K562 (cell line): ENCODE measurements at regions not wholly inside any gene's neighbourhood (a gene's known extent, or its start where the extent isn't known, plus 50 kb on each side); places are given as distances from the start of the nearest gene placed in this dataset.

ENCODE experiments used
- ATAC-seq: fragments of 200-7000 bp; cut with Tn5 transposase; 3 replicates; pipeline ENCODE4 v1.9.1; 2020; ENCODE audit warnings: moderate library complexity
- BruUV-seq: library from RNA; stranded (reverse); fragments of 400-500 nt; replicated peaks from 2 replicates; lab custom pipeline; 2021; lab: Mats Ljungman, UMichigan
- CTCF ChIA-PET: fragments of 300-600 bp; formaldehyde crosslinking; extraction: SDS; loops from one replicate; lab custom pipeline; 2021; ENCODE audit warnings: low intra/inter-chr PET ratio; lab: Yijun Ruan, JAX
- POLR2A ChIA-PET: fragments of 300-600, 350-650 bp; sonication (Branson Sonifier 250); formaldehyde crosslinking; extraction: SDS; loops from one replicate; lab custom pipeline; 2021; ENCODE audit warnings: antibody characterized with exemption, inconsistent platforms; lab: Yijun Ruan, JAX
- DNase-seq, 4 experiments: peaks; one replicate each; pipeline versions ENCODE4 v3.0.0 to v3.0.0-alpha.2; 2011 to 2018; ENCODE audit warnings: low spot score in 3 of 4, mixed read lengths in 3 of 4; ENCODE audit errors: extremely low read depth in 1 of 4
- FAIRE-seq: peaks from 2 replicates; lab custom pipeline; 2011; peaks lifted over from hg19 to GRCh38; lab: Jason Lieb, UNC
- H2AFZ ChIP-seq: 2 replicates; pipeline ENCODE4 v1.6.0; 2011; ENCODE audit warnings: low read depth, low read length, control low read depth, inconsistent platforms
- H3K27ac ChIP-seq: fragments of 200-600 bp; 3 replicates; pipeline ENCODE4 v1.8.0; 2011; ENCODE audit warnings: low read depth, mild to moderate bottlenecking, control low read depth, inconsistent platforms, low read length, moderate library complexity, mixed read lengths; ENCODE audit errors: extremely low read depth
- H3K27me3 ChIP-seq, 2 experiments: fragments of 300-600 bp in 1 of 2; 2 replicates in 1 of 2; 3 replicates in 1 of 2; pipeline versions ENCODE4 v1.6.0 to v1.8.0; 2011; ENCODE audit warnings: inconsistent platforms in 2 of 2, low read length in 2 of 2, mild to moderate bottlenecking in 1 of 2, mixed read lengths in 1 of 2, moderate library complexity in 1 of 2; ENCODE audit not compliant: control insufficient read depth in 2 of 2, insufficient read depth in 2 of 2
- H3K36me3 ChIP-seq: fragments of 300-600 bp; 3 replicates; pipeline ENCODE4 v1.8.0; 2011; ENCODE audit warnings: mild to moderate bottlenecking, low read length, inconsistent platforms; ENCODE audit not compliant: control insufficient read depth, insufficient read depth
- H3K4me1 ChIP-seq, 2 experiments: fragments of 200-600 bp in 1 of 2; replicated peaks in 1 of 2; 2 replicates in 1 of 2; 3 replicates in 1 of 2; pipeline versions ENCODE4 v1.5.1 to v1.8.0; 2011; ENCODE audit warnings: inconsistent platforms in 2 of 2, low read length in 2 of 2, mild to moderate bottlenecking in 1 of 2, mixed read lengths in 1 of 2, moderate library complexity in 1 of 2; ENCODE audit not compliant: control insufficient read depth in 2 of 2, insufficient read depth in 2 of 2
- H3K4me2 ChIP-seq: 2 replicates; pipeline ENCODE4 v1.6.1; 2011; ENCODE audit warnings: low read length, control low read depth, inconsistent platforms, mixed read lengths; ENCODE audit not compliant: insufficient read depth
- H3K4me3 ChIP-seq: fragments of 200-600 bp; sonication (generic), shearing (Covaris generic); 2 replicates; pipeline ENCODE4 v1.5.1; 2016; ENCODE audit warnings: control low read depth, inconsistent platforms
- H3K79me2 ChIP-seq: fragments of 200-600 bp; 3 replicates; pipeline ENCODE4 v1.8.0; 2011; ENCODE audit warnings: low read length, inconsistent platforms; ENCODE audit not compliant: control insufficient read depth, insufficient read depth
- H3K9ac ChIP-seq, 2 experiments: 2 replicates each; pipeline versions ENCODE4 v1.6.0 to v1.6.1; 2011; ENCODE audit warnings: low read depth in 2 of 2, low read length in 2 of 2, control low read depth in 1 of 2, inconsistent platforms in 1 of 2, mild to moderate bottlenecking in 1 of 2, mixed read lengths in 1 of 2; ENCODE audit not compliant: insufficient read depth in 1 of 2
- H3K9me1 ChIP-seq: one replicate; pipeline ENCODE4 v1.6.0; 2011; ENCODE audit warnings: inconsistent platforms, mild to moderate bottlenecking, low read length, moderate library complexity; ENCODE audit not compliant: control insufficient read depth, insufficient read depth
- H3K9me3 ChIP-seq: replicated peaks from 2 replicates; pipeline ENCODE4 v1.5.1; 2011; ENCODE audit warnings: low read depth, low read length, inconsistent platforms; ENCODE audit not compliant: control insufficient read depth, insufficient read depth
- H4K20me1 ChIP-seq: replicated peaks from 2 replicates; pipeline ENCODE4 v1.6.1; 2011; ENCODE audit warnings: low read length, inconsistent platforms, mixed read lengths; ENCODE audit not compliant: control insufficient read depth, insufficient read depth
- LEF1 ChIP-seq: fragments of 450-650 bp; IDR thresholded peaks from 2 replicates; pipeline ENCODE4 v1.6.1; 2016; ENCODE audit warnings: mild to moderate bottlenecking
- PRMT5 ChIP-seq: sonication (generic); formaldehyde crosslinking; IDR thresholded peaks from 2 replicates; pipeline ENCODE4 v1.5.0; 2020; ENCODE audit warnings: missing genetic modification reagents
- ZNF436 ChIP-seq: fragments of 250-450, 450-650 bp; sonication (Bioruptor Pico); formaldehyde crosslinking; IDR thresholded peaks from 2 replicates; pipeline ENCODE4 v1.7.0; 2020; ENCODE audit warnings: mild to moderate bottlenecking
- WGBS: fragments of 100-300 bp; shearing (Covaris generic); methylation state at CpG from one replicate; pipeline ENCODE4 v1.1.6; 2016; ENCODE audit warnings: low coverage, mixed read lengths; ENCODE audit not compliant: insufficient coverage; ENCODE audit errors: missing lambda C conversion rate; 5-methylcytosine and 5-hydroxymethylcytosine counted together
- in situ Hi-C: fragments of 300-500 bp; cut with MboI; formaldehyde crosslinking; loops from 4 replicates; pipeline ENCODE4 v1.15.0; 2018; ENCODE audit warnings: inconsistent platforms, mixed read lengths
- intact Hi-C: fragments of 100-400 bp; cut with micrococcal nuclease; formaldehyde crosslinking; loops from 2 replicates; pipeline ENCODE4 v1.14.2; 2022
- TF ChIP-seq, protein P1 (sequence below): fragments of 200-800 bp; sonication (Bioruptor generic); IDR thresholded peaks from 2 replicates; pipeline ENCODE4 v1.6.1; 2016; ENCODE audit warnings: missing genetic modification characterization, missing compliant biosample characterization
- TF ChIP-seq, protein P2 (sequence below): fragments of 250-450 bp; sonication (Bioruptor Pico); IDR thresholded peaks from 2 replicates; pipeline ENCODE4 v1.4.0; 2020; ENCODE audit warnings: borderline replicate concordance

DNA sequence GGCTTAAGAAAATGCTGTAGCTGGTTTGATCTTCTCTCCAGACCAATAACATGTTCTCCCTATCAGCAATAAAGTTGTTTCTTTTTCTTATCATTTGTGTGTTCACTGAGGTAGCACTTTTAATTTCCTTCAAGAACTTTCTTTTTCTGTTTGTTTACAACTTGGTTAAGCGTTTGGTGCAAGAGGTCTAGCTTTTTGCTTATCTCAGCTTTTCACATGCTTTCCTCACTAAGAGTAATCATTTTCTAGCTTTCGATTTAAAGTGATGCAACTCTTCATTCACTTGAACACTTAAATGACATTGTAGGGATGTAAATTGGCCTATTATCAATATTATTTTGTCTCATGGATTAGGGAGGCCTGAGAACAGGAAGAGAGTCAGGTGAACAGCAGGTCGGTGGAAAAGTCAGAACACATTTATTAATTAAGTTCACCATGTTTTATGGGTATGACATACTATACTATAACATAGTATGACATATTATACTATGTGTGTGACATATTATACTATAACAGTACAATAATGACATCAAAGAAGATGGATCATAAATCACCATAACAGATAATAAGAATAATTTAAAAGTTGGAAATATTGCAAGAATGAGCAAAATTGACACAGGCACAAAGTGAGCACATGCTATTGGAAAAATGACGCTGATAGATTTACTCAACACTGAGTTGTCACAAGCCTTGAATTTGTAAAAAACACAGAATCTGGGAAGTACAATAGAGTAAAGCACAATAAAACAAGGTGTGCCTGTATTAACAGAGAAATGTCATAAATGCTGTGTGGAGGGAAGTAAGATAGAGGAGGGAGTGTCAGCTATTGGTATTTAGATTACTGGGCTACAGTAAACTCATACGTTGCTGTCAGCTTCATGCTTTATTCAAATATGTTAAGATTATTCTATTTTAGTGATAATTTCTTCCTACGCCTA, 218.6 kb upstream of the SLC7A11 start:
- CTCF ChIA-PET = no interaction called here
- H3K4me2 ChIP-seq = no peak overlapping the region
- intact Hi-C loops (no loop called here), in situ Hi-C loops (no loop called here)
- no peaks in the 10 kb centered on the region for H3K27me3 ChIP-seq
- no peak overlapping the region for H3K9ac ChIP-seq
- POLR2A ChIA-PET = interaction anchor here (1.1 to 1.2 kb wide), 2 partner anchors 11 to 219 kb away, joined by 3 to 5 read pairs; partner anchors contain the start of gene SLC7A11
- H3K4me1 ChIP-seq = peaks cover 0 to 2% of the 10 kb centered on the region in 2 experiments; a peak in 1 of 5 replicates
- H3K79me2 ChIP-seq = no peaks in the 10 kb centered on the region
- no peaks in the 10 kb centered on the region for H3K9me1 ChIP-seq
- H2AFZ ChIP-seq = no peak overlapping the region
- no peak overlapping the region for H3K27ac ChIP-seq
- FAIRE-seq = no peak
- H3K4me3 ChIP-seq = no peak overlapping the region
- no peak for ATAC-seq
- no peak for DNase-seq
- H4K20me1 ChIP-seq = no peaks in the 10 kb centered on the region
- 19% methylated on average over 6 of the region's 6 CpGs for WGBS
- H3K36me3 ChIP-seq = no peaks in the 10 kb centered on the region
- H3K9me3 ChIP-seq = no peaks in the 10 kb centered on the region
- BruUV-seq = no TSS peak
- TF ChIP-seq ZNF436 (CRISPR knock-in tag) = no peak
- TF ChIP-seq PRMT5 (CRISPR knock-in tag) = no peak
- no peak for TF ChIP-seq LEF1
- TF ChIP-seq, protein P1, sequence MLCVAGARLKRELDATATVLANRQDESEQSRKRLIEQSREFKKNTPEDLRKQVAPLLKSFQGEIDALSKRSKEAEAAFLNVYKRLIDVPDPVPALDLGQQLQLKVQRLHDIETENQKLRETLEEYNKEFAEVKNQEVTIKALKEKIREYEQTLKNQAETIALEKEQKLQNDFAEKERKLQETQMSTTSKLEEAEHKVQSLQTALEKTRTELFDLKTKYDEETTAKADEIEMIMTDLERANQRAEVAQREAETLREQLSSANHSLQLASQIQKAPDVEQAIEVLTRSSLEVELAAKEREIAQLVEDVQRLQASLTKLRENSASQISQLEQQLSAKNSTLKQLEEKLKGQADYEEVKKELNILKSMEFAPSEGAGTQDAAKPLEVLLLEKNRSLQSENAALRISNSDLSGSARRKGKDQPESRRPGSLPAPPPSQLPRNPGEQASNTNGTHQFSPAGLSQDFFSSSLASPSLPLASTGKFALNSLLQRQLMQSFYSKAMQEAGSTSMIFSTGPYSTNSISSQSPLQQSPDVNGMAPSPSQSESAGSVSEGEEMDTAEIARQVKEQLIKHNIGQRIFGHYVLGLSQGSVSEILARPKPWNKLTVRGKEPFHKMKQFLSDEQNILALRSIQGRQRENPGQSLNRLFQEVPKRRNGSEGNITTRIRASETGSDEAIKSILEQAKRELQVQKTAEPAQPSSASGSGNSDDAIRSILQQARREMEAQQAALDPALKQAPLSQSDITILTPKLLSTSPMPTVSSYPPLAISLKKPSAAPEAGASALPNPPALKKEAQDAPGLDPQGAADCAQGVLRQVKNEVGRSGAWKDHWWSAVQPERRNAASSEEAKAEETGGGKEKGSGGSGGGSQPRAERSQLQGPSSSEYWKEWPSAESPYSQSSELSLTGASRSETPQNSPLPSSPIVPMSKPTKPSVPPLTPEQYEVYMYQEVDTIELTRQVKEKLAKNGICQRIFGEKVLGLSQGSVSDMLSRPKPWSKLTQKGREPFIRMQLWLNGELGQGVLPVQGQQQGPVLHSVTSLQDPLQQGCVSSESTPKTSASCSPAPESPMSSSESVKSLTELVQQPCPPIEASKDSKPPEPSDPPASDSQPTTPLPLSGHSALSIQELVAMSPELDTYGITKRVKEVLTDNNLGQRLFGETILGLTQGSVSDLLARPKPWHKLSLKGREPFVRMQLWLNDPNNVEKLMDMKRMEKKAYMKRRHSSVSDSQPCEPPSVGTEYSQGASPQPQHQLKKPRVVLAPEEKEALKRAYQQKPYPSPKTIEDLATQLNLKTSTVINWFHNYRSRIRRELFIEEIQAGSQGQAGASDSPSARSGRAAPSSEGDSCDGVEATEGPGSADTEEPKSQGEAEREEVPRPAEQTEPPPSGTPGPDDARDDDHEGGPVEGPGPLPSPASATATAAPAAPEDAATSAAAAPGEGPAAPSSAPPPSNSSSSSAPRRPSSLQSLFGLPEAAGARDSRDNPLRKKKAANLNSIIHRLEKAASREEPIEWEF (CRISPR knock-in tag) = no peak
- TF ChIP-seq, protein P2, sequence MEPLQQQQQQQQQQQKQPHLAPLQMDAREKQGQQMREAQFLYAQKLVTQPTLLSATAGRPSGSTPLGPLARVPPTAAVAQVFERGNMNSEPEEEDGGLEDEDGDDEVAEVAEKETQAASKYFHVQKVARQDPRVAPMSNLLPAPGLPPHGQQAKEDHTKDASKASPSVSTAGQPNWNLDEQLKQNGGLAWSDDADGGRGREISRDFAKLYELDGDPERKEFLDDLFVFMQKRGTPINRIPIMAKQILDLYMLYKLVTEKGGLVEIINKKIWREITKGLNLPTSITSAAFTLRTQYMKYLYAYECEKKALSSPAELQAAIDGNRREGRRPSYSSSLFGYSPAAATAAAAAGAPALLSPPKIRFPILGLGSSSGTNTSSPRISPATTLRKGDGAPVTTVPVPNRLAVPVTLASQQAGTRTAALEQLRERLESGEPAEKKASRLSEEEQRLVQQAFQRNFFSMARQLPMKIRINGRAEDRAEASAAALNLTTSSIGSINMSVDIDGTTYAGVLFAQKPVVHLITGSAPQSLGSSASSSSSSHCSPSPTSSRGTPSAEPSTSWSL (CRISPR knock-in tag) = no peak
